ENCODE measurements at regions not wholly inside any gene's neighbourhood (a gene's known extent, or its start where the extent isn't known, plus 50 kb on each side); places are given as distances from the start of the nearest gene placed in this dataset.
A peak's percentile ranks its signal among the peaks of the same experiment; 100 is the strongest.

- CTCF ChIA-PET = no interaction called here
- ATAC-seq (no peak), FAIRE-seq (no peak), DNase-seq (ENCODE audit: low read depth, low spot score) (no peak)
- Histone ChIP-seq H2AFZ (ENCODE audit: control insufficient read depth, low read depth, low read length) (no peak overlapping the region), H3K9ac (ENCODE audit: control insufficient read depth, insufficient read depth, low read length) (no peak overlapping the region), H3K4me2 (ENCODE audit: control insufficient read depth, insufficient read depth) (no peak overlapping the region), H3K27me3 (replicated peaks in 1 of 2; ENCODE audit: control insufficient read depth in 2 of 2, insufficient read depth in 2 of 2, low read length in 1 of 2) (no peaks in the 10 kb centered on the region), H4K20me1 (ENCODE audit: control insufficient read depth, insufficient read depth) (no peaks in the 10 kb centered on the region), H3K9me3 (replicated peaks; ENCODE audit: control insufficient read depth, insufficient read depth, low read length) (no peaks in the 10 kb centered on the region), H3K79me2 (ENCODE audit: control insufficient read depth, insufficient read depth, low read length) (no peaks in the 10 kb centered on the region), H3K4me3 (no peak overlapping the region), H3K27ac (ENCODE audit: control insufficient read depth, insufficient read depth) (no peak overlapping the region), H3K36me3 (ENCODE audit: control insufficient read depth in 2 of 2, insufficient read depth in 2 of 2, low read length in 1 of 2) (no peaks in the 10 kb centered on the region), H3K4me1 (ENCODE audit: control insufficient read depth, insufficient read depth, low read length) (no peaks in the 10 kb centered on the region)
- no TSS peak for BruUV-seq (replicated peaks)
- SMC1A ChIA-PET (ENCODE audit: uncharacterized antibody, unreplicated experiment) = no interaction called here
- POLR2A ChIA-PET = no interaction called here
- in situ Hi-C loops (cut with MboI) (no loop called here), intact Hi-C loops (cut with micrococcal nuclease; ENCODE audit: unreplicated experiment) (no loop called here)
- TF ChIP-seq BCL11A (IDR thresholded peaks at IDR 0.05; ENCODE audit: low read depth, low read length) (peak; percentile 22; the same call in 1 of the 2 replicates), JUNB (IDR thresholded peaks at IDR 0.05) (peak; percentile 81), RUNX3 (IDR thresholded peaks at IDR 0.05; ENCODE audit: low read length) (peak; percentile 53), ZNF24 (IDR thresholded peaks at IDR 0.05) (no peak)
- RAD21 ChIA-PET (ENCODE audit: unreplicated experiment) = no interaction called here
- WGBS (ENCODE audit: insufficient coverage, insufficient replicate concordance, low lambda C conversion rate, missing lambda C conversion rate) = 0% methylated on average over 1 of the region's 1 CpG
Observed at GRCh38 chr5:86360801-86361200, 256.9 kb upstream of the COX7C start.

- H3K4me3 ChIP-seq = no peak overlapping the region
- no peak for DNase-seq (ENCODE audit: low read depth, low spot score)
- ChIA-PET SMC1A (ENCODE audit: uncharacterized antibody, unreplicated experiment) (interaction anchor here (0.5 kb wide), 1 partner anchor 54 kb away, joined by 3 read pairs; no protein-coding TSS in a partner anchor), CTCF (no interaction called here), POLR2A (no interaction called here), RAD21 (ENCODE audit: unreplicated experiment) (no interaction called here)
- no peak for ATAC-seq
- no peaks in the 10 kb centered on the region for H3K36me3 ChIP-seq (ENCODE audit: control insufficient read depth in 2 of 2, insufficient read depth in 2 of 2, low read length in 1 of 2)
- no peak overlapping the region for H3K9ac ChIP-seq (ENCODE audit: control insufficient read depth, insufficient read depth, low read length)
- H3K4me1 ChIP-seq (ENCODE audit: control insufficient read depth, insufficient read depth, low read length) = no peaks in the 10 kb centered on the region
- FAIRE-seq = no peak
- H4K20me1 ChIP-seq (ENCODE audit: control insufficient read depth, insufficient read depth) = no peaks in the 10 kb centered on the region
- intact Hi-C loops (cut with micrococcal nuclease; ENCODE audit: unreplicated experiment) (no loop called here), in situ Hi-C loops (cut with MboI) (no loop called here)
- H3K4me2 ChIP-seq (ENCODE audit: control insufficient read depth, insufficient read depth) = no peak overlapping the region
- no peak overlapping the region for H3K27ac ChIP-seq (ENCODE audit: control insufficient read depth, insufficient read depth)
- H3K9me3 ChIP-seq (replicated peaks; ENCODE audit: control insufficient read depth, insufficient read depth, low read length) = no peaks in the 10 kb centered on the region
- H2AFZ ChIP-seq (ENCODE audit: control insufficient read depth, low read depth, low read length) = no peak overlapping the region
- no peaks in the 10 kb centered on the region for H3K27me3 ChIP-seq (replicated peaks in 1 of 2; ENCODE audit: control insufficient read depth in 2 of 2, insufficient read depth in 2 of 2, low read length in 1 of 2)
- BruUV-seq (replicated peaks) = no TSS peak
- no peaks in the 10 kb centered on the region for H3K79me2 ChIP-seq (ENCODE audit: control insufficient read depth, insufficient read depth, low read length)
- no peak for TF ChIP-seq FOXK2 (IDR thresholded peaks at IDR 0.05)
- TF ChIP-seq SIX5 (IDR thresholded peaks at IDR 0.05; ENCODE audit: low read depth, low read length, severe bottlenecking) = no peak
- no peak for TF ChIP-seq E2F4 (IDR thresholded peaks at IDR 0.05; ENCODE audit: low read depth, low read length)
- no peak for TF ChIP-seq MTA3 (IDR thresholded peaks at IDR 0.05; ENCODE audit: borderline replicate concordance, low read length)
- no peak for TF ChIP-seq HDAC2 (IDR thresholded peaks at IDR 0.05)
- no peak for TF ChIP-seq EP300 (IDR thresholded peaks at IDR 0.05; ENCODE audit: borderline replicate concordance in 1 of 2, control insufficient read depth in 1 of 2, low read depth in 2 of 2, low read length in 2 of 2)
- TF ChIP-seq MTA2 (IDR thresholded peaks at IDR 0.05; ENCODE audit: low read depth) = no peak
- no peak for TF ChIP-seq NBN (IDR thresholded peaks at IDR 0.05)
- no peak for TF ChIP-seq IRF3 (IDR thresholded peaks at IDR 0.05)
- no peak for TF ChIP-seq NR2C1 (IDR thresholded peaks at IDR 0.05)
- TF ChIP-seq USF1 (IDR thresholded peaks at IDR 0.05; ENCODE audit: borderline replicate concordance, extremely low read length, insufficient read depth, low read depth, low read length) = no peak
- no peak for TF ChIP-seq ZZZ3 (IDR thresholded peaks at IDR 0.05; ENCODE audit: control insufficient read depth, insufficient read length, low read depth)
- no peak for TF ChIP-seq CHD1 (IDR thresholded peaks at IDR 0.05; ENCODE audit: low read depth, low read length)
Observed at GRCh38 chr5:86371061-86371460, 246.7 kb upstream of the COX7C start.
